ENCODE measurements at regions not wholly inside any gene's neighbourhood (a gene's known extent, or its start where the extent isn't known, plus 50 kb on each side); places are given as distances from the start of the nearest gene placed in this dataset.

DNA sequence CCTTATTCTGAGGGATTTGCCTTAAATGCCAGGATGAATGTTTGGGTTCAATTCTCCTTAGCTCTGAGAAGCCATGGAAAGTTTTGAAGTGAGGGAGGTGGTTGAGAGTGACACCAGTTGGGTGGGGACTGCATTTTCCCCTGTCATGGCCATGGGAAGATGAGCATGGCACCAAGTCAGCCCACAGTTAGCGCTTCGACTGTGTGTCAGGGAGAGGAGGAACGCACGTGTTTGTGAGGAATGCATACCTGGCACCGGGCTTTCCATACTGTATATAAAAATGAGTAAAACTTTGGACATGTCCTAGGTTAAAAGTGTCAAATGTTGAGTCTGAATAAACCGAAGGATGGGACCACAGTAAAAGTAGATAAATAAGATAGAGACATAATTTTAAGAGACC, 187.5 kb upstream of the KL start:
- TF ChIP-seq, protein P1, sequence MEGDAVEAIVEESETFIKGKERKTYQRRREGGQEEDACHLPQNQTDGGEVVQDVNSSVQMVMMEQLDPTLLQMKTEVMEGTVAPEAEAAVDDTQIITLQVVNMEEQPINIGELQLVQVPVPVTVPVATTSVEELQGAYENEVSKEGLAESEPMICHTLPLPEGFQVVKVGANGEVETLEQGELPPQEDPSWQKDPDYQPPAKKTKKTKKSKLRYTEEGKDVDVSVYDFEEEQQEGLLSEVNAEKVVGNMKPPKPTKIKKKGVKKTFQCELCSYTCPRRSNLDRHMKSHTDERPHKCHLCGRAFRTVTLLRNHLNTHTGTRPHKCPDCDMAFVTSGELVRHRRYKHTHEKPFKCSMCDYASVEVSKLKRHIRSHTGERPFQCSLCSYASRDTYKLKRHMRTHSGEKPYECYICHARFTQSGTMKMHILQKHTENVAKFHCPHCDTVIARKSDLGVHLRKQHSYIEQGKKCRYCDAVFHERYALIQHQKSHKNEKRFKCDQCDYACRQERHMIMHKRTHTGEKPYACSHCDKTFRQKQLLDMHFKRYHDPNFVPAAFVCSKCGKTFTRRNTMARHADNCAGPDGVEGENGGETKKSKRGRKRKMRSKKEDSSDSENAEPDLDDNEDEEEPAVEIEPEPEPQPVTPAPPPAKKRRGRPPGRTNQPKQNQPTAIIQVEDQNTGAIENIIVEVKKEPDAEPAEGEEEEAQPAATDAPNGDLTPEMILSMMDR (IDR thresholded peaks at IDR 0.05): no peak

DNA sequence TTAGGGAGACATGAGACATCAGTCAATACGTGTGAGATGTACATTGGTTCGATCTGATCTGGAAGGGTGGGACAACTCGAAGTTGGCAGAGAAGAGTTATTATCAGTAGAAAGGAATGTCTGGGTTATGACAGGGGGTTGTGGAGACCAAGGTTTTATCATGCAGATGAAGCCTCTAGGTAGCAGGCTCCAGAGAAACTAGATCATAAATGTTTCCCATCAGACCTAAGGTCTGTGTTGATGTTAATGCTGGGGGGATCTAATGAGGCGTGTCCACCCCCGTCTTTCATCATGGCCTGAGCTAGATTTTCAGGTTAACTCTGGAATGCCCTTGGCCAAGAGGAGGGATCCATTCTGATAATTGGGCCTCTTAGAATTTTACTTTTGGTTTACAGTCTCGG, 187.0 kb upstream of the KL start:
- TF ChIP-seq, protein P1 (IDR thresholded peaks at IDR 0.05): no peak

DNA sequence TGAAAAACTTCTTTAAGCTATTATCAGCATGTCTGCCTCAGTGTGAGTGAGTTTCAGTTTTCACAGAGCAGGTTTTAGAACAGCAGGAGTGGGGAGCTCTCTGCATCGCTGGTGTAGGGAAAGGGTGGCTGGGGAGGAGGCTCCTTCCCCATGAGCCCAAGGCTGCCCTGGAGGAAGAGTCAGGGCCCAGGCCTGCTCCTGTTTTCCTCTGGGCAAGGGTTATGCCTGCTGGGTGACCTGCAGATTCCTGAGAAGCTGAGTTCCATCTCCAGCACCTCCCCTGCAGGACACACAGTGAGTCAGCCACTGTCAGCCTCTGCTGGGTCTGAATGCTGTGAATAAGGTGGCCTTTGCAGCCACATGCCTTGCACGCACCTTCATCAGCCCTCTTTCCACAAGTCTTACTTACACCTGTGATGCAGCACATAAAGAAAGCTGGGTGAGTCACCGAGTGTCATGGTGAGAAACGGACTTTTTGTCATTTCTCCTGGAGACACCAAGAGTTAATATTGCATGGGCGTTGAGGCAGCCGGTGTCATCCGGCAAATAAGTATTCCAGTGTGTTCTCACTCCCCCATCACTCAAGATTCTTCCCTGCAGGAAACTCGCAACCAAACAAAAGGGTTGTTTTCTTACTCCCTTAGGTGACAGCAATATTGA, 186.4 kb upstream of the KL start:
- TF ChIP-seq, protein P1 (IDR thresholded peaks at IDR 0.05): no peak

DNA sequence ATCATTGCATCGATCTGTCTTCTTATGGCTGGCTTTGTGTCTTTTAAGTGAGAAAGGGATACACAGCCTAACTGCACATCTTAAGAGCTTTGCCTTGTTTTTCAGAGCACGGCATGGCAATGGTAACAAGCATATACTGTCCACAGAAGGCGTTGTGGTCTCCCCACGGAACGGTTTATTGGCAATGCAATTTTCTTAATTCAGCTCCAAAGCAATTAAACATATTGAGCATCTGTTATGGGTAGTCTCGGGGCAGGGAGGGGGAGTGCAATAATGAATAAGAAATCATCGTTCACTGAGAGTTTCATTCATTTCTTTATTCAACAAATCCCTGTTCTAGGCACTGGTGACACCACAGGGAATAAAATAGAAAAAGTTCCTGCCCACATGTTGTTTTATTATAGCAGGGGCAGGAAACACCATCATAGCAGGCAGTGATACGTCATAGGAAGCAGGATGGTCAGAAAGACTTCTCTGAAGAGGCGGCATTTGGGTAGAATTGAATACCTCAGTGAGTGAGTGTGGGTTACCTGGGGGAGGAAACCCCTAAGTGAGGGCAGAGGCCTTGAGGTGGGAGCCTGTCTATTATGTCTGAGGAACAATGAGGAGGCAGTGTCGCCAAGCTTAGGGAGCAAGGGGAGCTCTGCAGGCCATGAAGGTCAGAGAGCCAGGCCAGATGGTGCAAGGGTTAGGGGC, 185.7 kb upstream of the KL start:
- TF ChIP-seq, protein P1 (IDR thresholded peaks at IDR 0.05): no peak

DNA sequence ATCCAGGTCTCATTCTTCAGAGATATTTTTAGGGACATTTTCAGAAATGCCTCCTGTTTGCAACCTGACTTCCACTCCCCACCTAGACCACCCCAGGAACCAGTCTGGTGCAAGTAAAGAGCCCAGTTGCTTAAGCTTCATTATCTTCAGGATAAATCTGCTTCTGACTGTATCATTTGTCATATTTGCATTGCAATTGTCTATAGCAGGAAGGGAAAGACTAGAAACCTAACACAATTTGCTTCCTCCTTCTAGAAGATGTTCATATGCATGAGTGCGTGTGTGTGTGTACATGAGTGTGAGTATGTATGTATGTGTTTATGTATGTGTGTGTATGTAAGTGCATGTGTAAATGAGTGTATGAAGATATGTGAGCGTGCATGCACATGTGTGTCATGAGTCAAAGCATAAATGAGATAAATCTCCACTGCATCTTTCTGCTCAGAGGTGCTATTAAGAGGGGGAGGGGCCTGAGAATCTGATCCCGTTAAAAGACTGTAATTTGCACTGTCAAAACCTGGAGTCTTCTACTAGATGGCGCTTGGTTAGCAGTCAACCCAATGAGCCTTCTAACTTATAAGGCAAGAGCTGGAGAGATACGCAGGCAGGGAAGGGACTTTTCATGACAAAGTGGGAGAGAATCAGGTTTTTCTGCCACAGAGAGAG, 178.8 kb upstream of the KL start:
- TF ChIP-seq, protein P1 (IDR thresholded peaks at IDR 0.05): no peak

DNA sequence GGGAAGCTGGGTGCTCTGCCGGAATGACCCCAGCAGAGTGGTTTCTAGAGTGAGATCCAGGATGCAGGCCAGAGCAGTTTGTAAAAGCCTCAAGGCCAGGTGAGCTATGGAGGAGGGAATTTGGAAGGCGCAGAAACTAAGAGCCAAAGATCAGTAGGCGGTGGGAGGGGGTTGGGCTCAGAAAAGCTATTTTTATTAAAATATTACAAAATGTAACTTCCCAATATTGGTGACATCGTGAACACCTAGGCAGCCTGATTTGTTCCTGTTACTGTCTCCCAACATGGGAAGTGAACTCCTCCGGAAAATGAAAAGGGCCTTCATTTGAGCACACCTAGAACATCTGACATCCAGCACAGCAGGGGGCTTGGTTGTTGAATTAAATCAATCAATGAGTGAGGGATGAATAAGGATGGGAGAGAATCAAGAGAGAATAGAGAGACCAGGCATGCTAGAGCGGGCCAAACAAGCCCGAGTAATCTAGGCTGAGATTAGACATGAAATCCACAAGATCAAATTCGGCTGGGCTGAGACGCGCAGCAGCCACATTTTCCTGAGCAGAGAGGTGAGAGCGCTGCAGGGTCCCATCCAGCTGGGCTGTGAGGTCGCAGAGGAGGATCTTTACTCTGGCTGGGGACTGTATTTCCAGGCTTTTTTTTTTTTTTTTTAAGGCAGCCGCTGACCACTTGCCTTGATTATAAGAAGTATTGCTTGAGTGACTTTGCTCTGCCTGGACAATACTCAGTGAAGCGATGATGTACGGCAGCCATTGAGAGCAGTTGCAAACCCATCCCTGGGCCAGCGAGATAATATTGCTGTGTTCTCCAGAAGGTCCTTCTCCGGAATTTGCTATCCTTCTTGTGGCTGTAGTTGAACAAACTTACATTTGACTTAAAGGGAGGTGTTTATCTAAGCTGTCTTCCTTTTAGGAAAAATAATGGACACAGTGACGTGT, 178.0 kb upstream of the KL start:
- TF ChIP-seq, protein P1 (IDR thresholded peaks at IDR 0.05): no peak

DNA sequence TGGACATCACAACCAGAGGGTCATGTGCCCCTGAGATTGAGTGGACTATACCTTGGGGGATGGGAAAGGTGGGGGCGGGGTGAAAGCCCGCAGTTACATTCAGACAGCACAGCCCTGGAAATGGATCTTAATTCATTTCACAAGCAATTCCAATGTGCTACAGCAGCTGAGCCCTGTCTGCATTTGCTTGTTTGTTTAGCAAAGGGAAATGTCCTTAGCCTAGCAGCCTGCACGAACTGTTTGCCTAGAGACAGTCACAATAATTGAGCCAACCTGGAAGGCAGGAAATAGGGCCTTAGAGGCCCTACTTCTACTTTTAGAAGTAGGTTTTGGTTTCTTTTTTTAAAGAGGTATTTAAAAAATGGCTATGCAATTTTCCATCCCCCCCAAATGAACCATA, 177.3 kb upstream of the KL start:
- TF ChIP-seq, protein P1 (IDR thresholded peaks at IDR 0.05): no peak
